Fibroblast of lung (primary cell): ENCODE measurements at regions not wholly inside any gene's neighbourhood (a gene's known extent, or its start where the extent isn't known, plus 50 kb on each side); places are given as distances from the start of the nearest gene placed in this dataset.

Experiments
- DNase-seq, 2 donors: peaks; one replicate each; pipeline versions ENCODE4 v3.0.0 to v3.0.0-alpha.2; 2010; ENCODE audit warnings: low read depth in 2 of 2
- H2AFZ ChIP-seq: 2 replicates; pipeline ENCODE4 v1.5.1; 2012; ENCODE audit warnings: low read length, control low read depth, inconsistent platforms
- H3K27ac ChIP-seq: 2 replicates; pipeline ENCODE4 v1.5.1; 2011; ENCODE audit warnings: low read length, control low read depth; ENCODE audit not compliant: insufficient read depth
- H3K27me3 ChIP-seq: 2 replicates; pipeline ENCODE4 v1.5.1; 2011; ENCODE audit warnings: mild to moderate bottlenecking, low read length; ENCODE audit not compliant: control insufficient read depth, insufficient read depth
- H3K36me3 ChIP-seq: 2 replicates; pipeline ENCODE4 v1.5.1; 2011; ENCODE audit warnings: low read length; ENCODE audit not compliant: control insufficient read depth, insufficient read depth
- H3K4me1 ChIP-seq: 2 replicates; pipeline ENCODE4 v1.5.1; 2011; ENCODE audit warnings: low read length; ENCODE audit not compliant: control insufficient read depth, insufficient read depth; ENCODE audit errors: extremely low read depth
- H3K4me2 ChIP-seq: 2 replicates; pipeline ENCODE4 v1.5.1; 2011; ENCODE audit warnings: low read length, control low read depth; ENCODE audit not compliant: insufficient read depth; ENCODE audit errors: extremely low read depth
- H3K4me3 ChIP-seq, 4 experiments: fragments of 200-600 bp in 1 of 4; sonication (generic) in 1 of 4; replicated peaks in 1 of 4; 2 replicates each; pipeline ENCODE4 v1.5.1; 2011 to 2016; ENCODE audit warnings: low read length in 4 of 4, low read depth in 3 of 4, mild to moderate bottlenecking in 3 of 4, control low read depth in 2 of 4, inconsistent platforms in 1 of 4, mixed read lengths in 1 of 4; ENCODE audit not compliant: insufficient read depth in 1 of 4; ENCODE audit errors: control extremely low read depth in 1 of 4
- H3K79me2 ChIP-seq: 2 replicates; pipeline ENCODE4 v1.5.1; 2012; ENCODE audit warnings: mild to moderate bottlenecking, low read length, inconsistent platforms; ENCODE audit not compliant: control insufficient read depth, insufficient read depth
- H3K9ac ChIP-seq: 2 replicates; pipeline ENCODE4 v1.5.1; 2011; ENCODE audit warnings: mild to moderate bottlenecking, low read length, control low read depth; ENCODE audit not compliant: insufficient read depth
- H3K9me3 ChIP-seq: 2 replicates; pipeline ENCODE4 v1.5.1; 2012; ENCODE audit warnings: low read depth, low read length; ENCODE audit not compliant: control insufficient read depth, insufficient read depth
- H4K20me1 ChIP-seq: 2 replicates; pipeline ENCODE4 v1.5.1; 2011; ENCODE audit warnings: low read length; ENCODE audit not compliant: control insufficient read depth, insufficient read depth; ENCODE audit errors: extremely low read depth
- CTCF ChIP-seq, 2 donors: IDR thresholded peaks in 1 of 2; conservative IDR thresholded peaks in 1 of 2; 1 replicate in 1 of 2; 2 replicates in 1 of 2; pipeline ENCODE4 v1.5.1; 2011 to 2012; ENCODE audit warnings: low read length in 2 of 2, control low read depth in 1 of 2, inconsistent platforms in 1 of 2, low read depth in 1 of 2, mild to moderate bottlenecking in 1 of 2
- EZH2 ChIP-seq: IDR thresholded peaks from 2 replicates; pipeline ENCODE4 v1.5.1; 2012; ENCODE audit warnings: low read length, control low read depth, mild to moderate bottlenecking; ENCODE audit errors: missing control alignments

DNA sequence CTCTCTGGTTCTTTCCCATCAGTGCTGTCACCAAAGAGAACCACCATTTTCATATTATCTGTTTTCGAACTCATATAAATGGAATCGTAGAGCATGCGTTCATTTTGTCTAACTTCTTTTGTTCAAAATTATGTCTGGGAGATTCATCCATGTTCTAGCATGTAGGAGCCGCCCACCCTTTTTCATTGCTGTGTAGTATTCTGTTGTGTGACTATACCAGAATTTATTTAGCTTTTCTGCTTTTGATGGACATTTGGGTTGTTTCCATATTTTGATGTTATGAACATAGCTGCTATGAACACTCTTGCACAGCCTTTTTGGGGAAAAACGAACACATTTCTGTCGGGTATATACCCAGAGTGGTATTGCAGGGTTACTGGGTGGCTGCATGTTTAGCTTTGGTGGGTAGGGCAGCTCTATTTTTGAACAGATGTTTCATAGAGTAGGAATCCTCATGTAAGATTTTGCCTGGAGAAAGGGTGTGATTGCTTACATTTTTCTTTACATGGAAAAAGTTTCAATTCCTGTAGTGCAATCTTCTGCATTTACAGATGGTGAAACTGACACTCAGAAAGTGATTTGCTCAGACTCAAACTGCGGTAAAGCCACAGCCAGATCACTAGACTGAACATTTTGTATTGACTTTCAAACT, 100.2 kb upstream of the IL12B start:
- no peak overlapping the region for H3K4me2 ChIP-seq
- no peaks in the 10 kb centered on the region for H3K4me1 ChIP-seq
- no peaks in the 10 kb centered on the region for H3K79me2 ChIP-seq
- no peak overlapping the region for H2AFZ ChIP-seq
- no peak for DNase-seq
- no peaks in the 10 kb centered on the region for H4K20me1 ChIP-seq
- H3K9ac ChIP-seq, result no peak overlapping the region
- H3K9me3 ChIP-seq, result no peaks in the 10 kb centered on the region
- H3K27ac ChIP-seq, result no peak overlapping the region
- H3K27me3 ChIP-seq, result peaks cover 5% of the 10 kb centered on the region
- H3K36me3 ChIP-seq, result no peaks in the 10 kb centered on the region
- no peak for TF ChIP-seq EZH2
- no peak for TF ChIP-seq CTCF (conservative IDR thresholded peaks at IDR 0.05 in 1 of 2, IDR thresholded peaks at IDR 0.05 in 1 of 2; ENCODE audit: low read depth in 1 of 2, low read length in 2 of 2)
- H3K4me3 ChIP-seq, result no peak overlapping the region

DNA sequence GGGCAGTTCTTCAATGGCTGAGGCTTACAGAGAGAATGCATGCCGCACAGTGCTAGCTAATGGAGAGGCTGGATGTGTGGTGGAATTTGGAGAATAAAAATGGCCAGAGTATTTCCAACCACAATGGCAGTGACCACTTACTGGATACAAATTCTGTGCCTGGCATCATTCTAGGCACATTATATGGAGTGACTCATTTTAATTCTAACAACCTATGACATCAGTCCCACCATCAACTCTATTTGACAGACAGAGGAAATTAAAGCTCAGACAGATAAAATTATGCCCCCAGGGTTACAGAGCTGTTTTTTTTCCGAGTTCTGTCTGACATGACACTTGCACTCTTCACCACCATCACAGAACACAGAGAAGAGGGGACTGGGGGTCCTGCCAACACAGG, 105.6 kb upstream of the IL12B start:
- H3K9me3 ChIP-seq, result no peaks in the 10 kb centered on the region
- H3K4me1 ChIP-seq, result no peaks in the 10 kb centered on the region
- no peak for TF ChIP-seq EZH2
- no peak for TF ChIP-seq CTCF (conservative IDR thresholded peaks at IDR 0.05 in 1 of 2, IDR thresholded peaks at IDR 0.05 in 1 of 2; ENCODE audit: low read depth in 1 of 2, low read length in 2 of 2)
- H3K79me2 ChIP-seq, result no peaks in the 10 kb centered on the region
- no peaks in the 10 kb centered on the region for H3K36me3 ChIP-seq
- H3K9ac ChIP-seq, result no peak overlapping the region
- H3K4me2 ChIP-seq, result no peak overlapping the region
- no peak overlapping the region for H3K27ac ChIP-seq
- no peak overlapping the region for H3K4me3 ChIP-seq
- DNase-seq, result no peak
- H4K20me1 ChIP-seq, result no peaks in the 10 kb centered on the region
- peaks cover 5% of the 10 kb centered on the region for H3K27me3 ChIP-seq
- no peak overlapping the region for H2AFZ ChIP-seq

DNA sequence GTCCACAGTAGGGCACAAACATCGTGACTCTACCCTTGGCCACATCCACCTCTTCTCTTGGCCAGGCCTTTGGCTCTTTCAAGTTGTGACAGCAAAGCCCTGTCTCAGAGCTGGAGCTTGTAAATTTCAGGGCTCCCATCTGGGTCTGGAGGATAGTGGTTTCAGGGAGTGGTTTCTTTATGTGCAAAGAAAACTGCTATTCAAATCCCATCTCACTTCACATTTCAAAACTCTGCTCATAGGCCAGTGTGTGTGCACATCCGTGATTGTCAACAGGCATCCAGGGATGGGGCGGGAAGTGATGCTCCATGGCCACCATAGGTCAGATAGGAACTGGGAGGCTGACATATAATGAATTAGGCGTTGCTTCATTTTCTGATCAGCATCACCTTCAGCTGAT, 107.8 kb upstream of the IL12B start:
- Histone ChIP-seq H3K27ac (no peak overlapping the region), H3K4me1 (no peaks in the 10 kb centered on the region), H2AFZ (no peak overlapping the region), H3K9me3 (no peaks in the 10 kb centered on the region), H4K20me1 (no peaks in the 10 kb centered on the region), H3K4me2 (no peak overlapping the region), H3K4me3 (no peak overlapping the region), H3K27me3 (peaks cover 3% of the 10 kb centered on the region), H3K9ac (no peak overlapping the region), H3K36me3 (no peaks in the 10 kb centered on the region), H3K79me2 (no peaks in the 10 kb centered on the region)
- no peak for DNase-seq
- TF ChIP-seq EZH2 (no peak), CTCF (conservative IDR thresholded peaks at IDR 0.05 in 1 of 2, IDR thresholded peaks at IDR 0.05 in 1 of 2; ENCODE audit: low read depth in 1 of 2, low read length in 2 of 2) (no peak)
